H9 (cell line): ENCODE measurements at regions not wholly inside any gene's neighbourhood (a gene's known extent, or its start where the extent isn't known, plus 50 kb on each side); places are given as distances from the start of the nearest gene placed in this dataset.

Experiments used
- DNase-seq: peaks from one replicate; pipeline ENCODE4 v3.0.0-alpha.2; 2017
- H2AFZ ChIP-seq: one replicate; pipeline ENCODE4 v1.6.1; 2013; ENCODE audit warnings: mild to moderate bottlenecking, low read length, control low read depth, moderate library complexity
- H2AK5ac ChIP-seq: 2 replicates; pipeline ENCODE4 v1.6.1; 2013; ENCODE audit warnings: low read length, control low read depth, mixed read lengths; ENCODE audit not compliant: insufficient read length
- H2BK120ac ChIP-seq: one replicate; pipeline ENCODE4 v1.6.1; 2013; ENCODE audit warnings: low read depth, mild to moderate bottlenecking, low read length, control low read depth, inconsistent platforms; ENCODE audit not compliant: poor library complexity, severe bottlenecking
- H2BK12ac ChIP-seq: 2 replicates; pipeline ENCODE4 v1.6.1; 2013; ENCODE audit warnings: low read length, control low read depth, mixed read lengths, low read depth; ENCODE audit not compliant: insufficient read length
- H2BK15ac ChIP-seq: 2 replicates; pipeline ENCODE4 v1.6.1; 2013; ENCODE audit warnings: low read depth, low read length, control low read depth
- H2BK20ac ChIP-seq: one replicate; pipeline ENCODE4 v1.6.1; 2013; ENCODE audit warnings: low read depth, mild to moderate bottlenecking, low read length, control low read depth, inconsistent platforms; ENCODE audit not compliant: poor library complexity, severe bottlenecking
- H2BK5ac ChIP-seq: 2 replicates; pipeline ENCODE4 v1.6.1; 2013; ENCODE audit warnings: low read length, control low read depth, mixed read lengths; ENCODE audit not compliant: insufficient read length
- H3K14ac ChIP-seq: 2 replicates; pipeline ENCODE4 v1.6.1; 2013; ENCODE audit warnings: low read length, control low read depth; ENCODE audit not compliant: insufficient read depth
- H3K18ac ChIP-seq: 2 replicates; pipeline ENCODE4 v1.6.1; 2013; ENCODE audit warnings: low read depth, mild to moderate bottlenecking, mixed read lengths, low read length, control low read depth; ENCODE audit not compliant: insufficient read length
- H3K23ac ChIP-seq: 2 replicates; pipeline ENCODE4 v1.6.1; 2013; ENCODE audit warnings: low read length, control low read depth, mixed read lengths, low read depth; ENCODE audit not compliant: insufficient read length
- H3K23me2 ChIP-seq: 2 replicates; pipeline ENCODE4 v1.6.1; 2013; ENCODE audit warnings: low read depth, mild to moderate bottlenecking, mixed read lengths, low read length, control low read depth; ENCODE audit not compliant: insufficient read length, poor library complexity, severe bottlenecking
- H3K27ac ChIP-seq: 2 replicates; pipeline ENCODE4 v1.5.1; 2013; ENCODE audit warnings: low read length, control low read depth, mixed read lengths, low read depth; ENCODE audit not compliant: insufficient read length
- H3K27me3 ChIP-seq: 2 replicates; pipeline ENCODE4 v1.6.1; 2013; ENCODE audit warnings: low read length, control low read depth, inconsistent platforms; ENCODE audit not compliant: insufficient read depth
- H3K4ac ChIP-seq: 2 replicates; pipeline ENCODE4 v1.6.1; 2013; ENCODE audit warnings: low read depth, mild to moderate bottlenecking, control low read depth, inconsistent platforms, low read length, moderate library complexity
- H3K4me1 ChIP-seq: 2 replicates; pipeline ENCODE4 v1.6.1; 2013; ENCODE audit warnings: low read length, control low read depth, inconsistent platforms; ENCODE audit not compliant: insufficient read depth
- H3K4me2 ChIP-seq: 2 replicates; pipeline ENCODE4 v1.6.1; 2013; ENCODE audit warnings: low read length, control low read depth, mixed read lengths; ENCODE audit not compliant: insufficient read length, insufficient read depth
- H3K56ac ChIP-seq: 2 replicates; pipeline ENCODE4 v1.6.1; 2013; ENCODE audit warnings: low read depth, mild to moderate bottlenecking, mixed read lengths, low read length, control low read depth; ENCODE audit not compliant: insufficient read length
- H3K79me1 ChIP-seq: 2 replicates; pipeline ENCODE4 v1.6.1; 2013; ENCODE audit warnings: low read depth, mild to moderate bottlenecking, moderate library complexity, low read length, control low read depth, inconsistent platforms; ENCODE audit not compliant: insufficient read depth, poor library complexity, severe bottlenecking
- H3K79me2 ChIP-seq: 2 replicates; pipeline ENCODE4 v1.6.1; 2013; ENCODE audit warnings: low read length, control low read depth, inconsistent platforms; ENCODE audit not compliant: insufficient read depth
- H3K9ac ChIP-seq: 2 replicates; pipeline ENCODE4 v1.6.1; 2013; ENCODE audit warnings: low read length, control low read depth, mixed read lengths; ENCODE audit not compliant: insufficient read length; ENCODE audit errors: extremely low read depth
- H3K9me3 ChIP-seq: one replicate; pipeline ENCODE4 v1.6.1; 2013; ENCODE audit warnings: low read depth, low read length, inconsistent platforms; ENCODE audit not compliant: control insufficient read depth
- H3T11ph ChIP-seq: one replicate; pipeline ENCODE4 v1.6.1; 2013; ENCODE audit warnings: mild to moderate bottlenecking, low read length, control low read depth, inconsistent platforms
- H4K20me1 ChIP-seq: one replicate; pipeline ENCODE4 v1.6.1; 2013; ENCODE audit not compliant: control insufficient read depth, insufficient read length, insufficient read depth
- H4K5ac ChIP-seq: 2 replicates; pipeline ENCODE4 v1.6.1; 2013; ENCODE audit warnings: low read depth, mild to moderate bottlenecking, mixed read lengths, low read length, control low read depth; ENCODE audit not compliant: insufficient read length
- H4K8ac ChIP-seq: replicated peaks from 2 replicates; pipeline ENCODE4 v1.6.1; 2013; ENCODE audit warnings: low read length, control low read depth, mixed read lengths, low read depth; ENCODE audit not compliant: insufficient read length
- H4K91ac ChIP-seq: 2 replicates; pipeline ENCODE4 v1.6.1; 2013; ENCODE audit warnings: low read depth, mild to moderate bottlenecking, moderate library complexity, mixed read lengths, low read length, control low read depth; ENCODE audit not compliant: insufficient read length
- H3K27ac Mint-ChIP-seq, 3 experiments: 2 replicates in 2 of 3; 3 replicates in 1 of 3; pipeline ENCODE4 v1.8.0; 2020 to 2021; ENCODE audit warnings: mixed read lengths in 3 of 3, mild to moderate bottlenecking in 1 of 3, moderate library complexity in 1 of 3
- H3K27me3 Mint-ChIP-seq: 2 replicates; pipeline ENCODE4 v1.8.0; 2021; ENCODE audit warnings: low read depth, mild to moderate bottlenecking, moderate library complexity, mixed read lengths
- H3K36me3 Mint-ChIP-seq, 3 experiments: 2 replicates in 2 of 3; 3 replicates in 1 of 3; pipeline ENCODE4 v1.8.0; 2020 to 2021; ENCODE audit warnings: low read depth in 3 of 3, mixed read lengths in 3 of 3; ENCODE audit not compliant: insufficient read depth in 1 of 3
- H3K4me1 Mint-ChIP-seq, 2 experiments: 2 replicates each; pipeline ENCODE4 v1.8.0; 2020; ENCODE audit warnings: mixed read lengths in 2 of 2
- H3K4me3 Mint-ChIP-seq, 2 experiments: 2 replicates in 1 of 2; 3 replicates in 1 of 2; pipeline ENCODE4 v1.8.0; 2020 to 2021; ENCODE audit warnings: mild to moderate bottlenecking in 2 of 2, mixed read lengths in 2 of 2, moderate library complexity in 1 of 2
- H3K9me3 Mint-ChIP-seq, 2 experiments: 2 replicates in 1 of 2; 3 replicates in 1 of 2; pipeline ENCODE4 v1.8.0; 2020; ENCODE audit warnings: mild to moderate bottlenecking in 2 of 2, mixed read lengths in 2 of 2, moderate library complexity in 1 of 2
- CTCF ChIP-seq: fragments of 200-600 bp; sonication (generic); conservative IDR thresholded peaks from 3 replicates; pipeline ENCODE4 v1.8.0; 2021; ENCODE audit warnings: antibody characterized with exemption, mild to moderate bottlenecking
- WGBS: extraction: QIAGEN DNeasy Blood & Tissue Kit; methylation state at CpG from one replicate; pipeline ENCODE4 v1.1.7; 2013; ENCODE audit warnings: missing lambda C conversion rate, low lambda C conversion rate, mixed read lengths; ENCODE audit not compliant: insufficient read length; ENCODE audit errors: extremely low coverage; 5-methylcytosine and 5-hydroxymethylcytosine counted together

- Histone ChIP-seq H3K9ac (no peak overlapping the region), H3K27me3 (no peaks in the 10 kb centered on the region), H4K5ac (no peak overlapping the region), H2BK5ac (no peak overlapping the region), H3T11ph (no peak overlapping the region), H2BK20ac (no peak overlapping the region), H3K79me1 (no peaks in the 10 kb centered on the region), H3K4me1 (no peaks in the 10 kb centered on the region), H3K9me3 (no peaks in the 10 kb centered on the region), H3K23ac (no peak overlapping the region), H4K20me1 (no peaks in the 10 kb centered on the region), H3K79me2 (no peaks in the 10 kb centered on the region), H3K23me2 (no peaks in the 10 kb centered on the region), H3K56ac (no peak overlapping the region), H3K27ac (no peak overlapping the region), H3K14ac (no peak overlapping the region), H3K4me2 (no peak overlapping the region), H2AK5ac (no peak overlapping the region), H2AFZ (no peak overlapping the region), H3K4ac (no peak overlapping the region), H4K91ac (no peak overlapping the region), H2BK12ac (no peak overlapping the region), H4K8ac (no peak overlapping the region), H2BK120ac (no peak overlapping the region), H3K18ac (no peak overlapping the region), H2BK15ac (no peak overlapping the region)
- Mint-ChIP-seq H3K27me3 (no peaks in the 10 kb centered on the region; the same call in 1 of the 2 replicates), H3K27ac (0 out of 7 replicates have a peak overlapping the region, but pooled peaks of 1 of the 3 experiments have one; percentile 32), H3K9me3 (no peaks in the 10 kb centered on the region; a peak in 2 of 5 replicates), H3K4me1 (peaks cover 3 to 9% of the 10 kb centered on the region in 2 experiments; a peak in 3 of 4 replicates), H3K4me3 (no peak overlapping the region), H3K36me3 (no peaks in the 10 kb centered on the region)
- no peak for TF ChIP-seq CTCF
- DNase-seq, result no peak
- WGBS, result no CpG with 5 or more reads among the region's 3 CpGs
Observed at GRCh38 chr15:96783746-96784145, 453.2 kb downstream of the NR2F2 start.
